GM12874 (cell line): ENCODE measurements at regions not wholly inside any gene's neighbourhood (a gene's known extent, or its start where the extent isn't known, plus 50 kb on each side); places are given as distances from the start of the nearest gene placed in this dataset.

Experiments used
- CTCF ChIP-seq: IDR thresholded peaks from 2 replicates; pipeline ENCODE4 v1.5.1; 2011; ENCODE audit warnings: low read depth, mild to moderate bottlenecking, control low read depth, low read length, moderate library complexity; ENCODE audit not compliant: insufficient read depth

GRCh38 chr16:9191274-9191850 is 99.9 kb downstream of the HAPSTR1 start:
- TF ChIP-seq CTCF: no peak

- TF ChIP-seq CTCF: no peak
Observed at GRCh38 chr16:9192746-9193145, 101.3 kb downstream of the HAPSTR1 start.

GRCh38 chr16:9195287-9195686 is 103.8 kb downstream of the HAPSTR1 start:
- no peak for TF ChIP-seq CTCF

- TF ChIP-seq CTCF: no peak
Observed at GRCh38 chr16:9197957-9198661, 106.7 kb downstream of the HAPSTR1 start.

- no peak for TF ChIP-seq CTCF
Observed at GRCh38 chr16:9199311-9199710, 107.9 kb downstream of the HAPSTR1 start.

GRCh38 chr16:9199751-9200150 is 108.3 kb downstream of the HAPSTR1 start:
- no peak for TF ChIP-seq CTCF

GRCh38 chr16:9203956-9204355 is 112.5 kb downstream of the HAPSTR1 start:
- no peak for TF ChIP-seq CTCF
